GM18909 (cell line): ENCODE measurements at regions not wholly inside any gene's neighbourhood (a gene's known extent, or its start where the extent isn't known, plus 50 kb on each side); places are given as distances from the start of the nearest gene placed in this dataset.

Experiments
- ATAC-seq: cut with Tn5 transposase; IDR thresholded peaks from one replicate; pipeline ENCODE4 v1.9.1; 2021; ENCODE audit warnings: mild to moderate bottlenecking; ENCODE audit not compliant: unreplicated experiment, poor library complexity

- ATAC-seq, result no peak
Measured at GRCh38 chr15:70262591-70263274, 165.0 kb upstream of the TLE3 start.

GRCh38 chr15:70262171-70262570 lies 164.5 kb upstream of the TLE3 start:
- no peak for ATAC-seq

- ATAC-seq, result no peak
Measured at GRCh38 chr15:70261083-70261482, 163.4 kb upstream of the TLE3 start.

- no peak for ATAC-seq
Measured at GRCh38 chr15:70260580-70260979, 162.9 kb upstream of the TLE3 start.

- no peak for ATAC-seq
Measured at GRCh38 chr15:70259640-70260508, 162.2 kb upstream of the TLE3 start.

GRCh38 chr15:70259028-70259424 lies 161.3 kb upstream of the TLE3 start:
- no peak for ATAC-seq

GRCh38 chr15:70258369-70259027 lies 160.8 kb upstream of the TLE3 start:
- no peak for ATAC-seq

GRCh38 chr15:70257573-70258248 lies 160.0 kb upstream of the TLE3 start:
- no peak for ATAC-seq

- ATAC-seq, result no peak
Measured at GRCh38 chr15:70257047-70257446, 159.3 kb upstream of the TLE3 start.

GRCh38 chr15:70254311-70254869 lies 156.7 kb upstream of the TLE3 start:
- no peak for ATAC-seq

GRCh38 chr15:70253461-70254156 lies 155.9 kb upstream of the TLE3 start:
- ATAC-seq, result no peak

GRCh38 chr15:70252951-70253320 lies 155.2 kb upstream of the TLE3 start:
- no peak for ATAC-seq

GRCh38 chr15:70252056-70252950 lies 154.6 kb upstream of the TLE3 start:
- ATAC-seq, result no peak

- no peak for ATAC-seq
Measured at GRCh38 chr15:70251246-70251990, 153.7 kb upstream of the TLE3 start.

- no peak for ATAC-seq
Measured at GRCh38 chr15:70250208-70251201, 152.8 kb upstream of the TLE3 start.

GRCh38 chr15:70249616-70250015 lies 151.9 kb upstream of the TLE3 start:
- no peak for ATAC-seq
